Mammary epithelial cell (primary cell): ENCODE measurements at regions not wholly inside any gene's neighbourhood (a gene's known extent, or its start where the extent isn't known, plus 50 kb on each side); places are given as distances from the start of the nearest gene placed in this dataset.

Experiments used
- CTCF ChIP-seq, 2 donors: IDR thresholded peaks in 1 of 2; conservative IDR thresholded peaks in 1 of 2; 2 replicates each; pipeline ENCODE4 v1.5.1; 2011 to 2012; ENCODE audit warnings: inconsistent platforms in 2 of 2, low read length in 2 of 2, mild to moderate bottlenecking in 2 of 2, control low read depth in 1 of 2, low read depth in 1 of 2; ENCODE audit not compliant: insufficient read depth in 1 of 2; ENCODE audit errors: extremely low read depth in 1 of 2
- EZH2 ChIP-seq: IDR thresholded peaks from 2 replicates; pipeline ENCODE4 v1.6.1; 2012; ENCODE audit warnings: low read length, inconsistent platforms, borderline replicate concordance

GRCh38 chr1:38141483-38141882 lies 94.9 kb upstream of the POU3F1 start:
- TF ChIP-seq CTCF (conservative IDR thresholded peaks at IDR 0.05 in 1 of 2, IDR thresholded peaks at IDR 0.05 in 1 of 2; ENCODE audit: extremely low read depth in 1 of 2, insufficient read depth in 1 of 2, low read depth in 1 of 2, low read length in 2 of 2) (no peak), EZH2 (no peak)
